GM04503 (cell line): ENCODE measurements at regions not wholly inside any gene's neighbourhood (a gene's known extent, or its start where the extent isn't known, plus 50 kb on each side); places are given as distances from the start of the nearest gene placed in this dataset.

ENCODE experiments used
- DNase-seq: peaks from one replicate; pipeline ENCODE4 v3.0.0-alpha.2; 2012; ENCODE audit warnings: low read depth

DNA sequence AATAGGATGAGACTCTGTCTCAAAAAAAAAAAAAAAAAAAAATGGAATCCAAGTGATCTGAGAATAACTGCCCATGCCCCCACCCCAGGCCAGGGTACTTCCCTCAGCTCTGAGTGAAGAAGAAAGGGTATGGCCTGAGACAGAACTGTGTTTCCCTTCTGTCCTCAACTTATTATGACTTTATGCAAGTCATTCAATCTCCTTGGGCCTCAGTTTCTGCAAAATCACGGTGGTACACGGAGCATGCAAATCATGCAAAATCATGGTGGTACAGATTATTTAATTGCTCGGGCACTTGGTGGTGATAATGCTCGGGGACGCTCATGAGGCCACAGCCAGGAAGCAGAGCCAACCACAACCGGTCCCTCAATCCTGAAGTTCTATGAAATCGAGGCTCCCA, 56.5 kb upstream of the TBX3 start:
- DNase-seq: no peak

DNA sequence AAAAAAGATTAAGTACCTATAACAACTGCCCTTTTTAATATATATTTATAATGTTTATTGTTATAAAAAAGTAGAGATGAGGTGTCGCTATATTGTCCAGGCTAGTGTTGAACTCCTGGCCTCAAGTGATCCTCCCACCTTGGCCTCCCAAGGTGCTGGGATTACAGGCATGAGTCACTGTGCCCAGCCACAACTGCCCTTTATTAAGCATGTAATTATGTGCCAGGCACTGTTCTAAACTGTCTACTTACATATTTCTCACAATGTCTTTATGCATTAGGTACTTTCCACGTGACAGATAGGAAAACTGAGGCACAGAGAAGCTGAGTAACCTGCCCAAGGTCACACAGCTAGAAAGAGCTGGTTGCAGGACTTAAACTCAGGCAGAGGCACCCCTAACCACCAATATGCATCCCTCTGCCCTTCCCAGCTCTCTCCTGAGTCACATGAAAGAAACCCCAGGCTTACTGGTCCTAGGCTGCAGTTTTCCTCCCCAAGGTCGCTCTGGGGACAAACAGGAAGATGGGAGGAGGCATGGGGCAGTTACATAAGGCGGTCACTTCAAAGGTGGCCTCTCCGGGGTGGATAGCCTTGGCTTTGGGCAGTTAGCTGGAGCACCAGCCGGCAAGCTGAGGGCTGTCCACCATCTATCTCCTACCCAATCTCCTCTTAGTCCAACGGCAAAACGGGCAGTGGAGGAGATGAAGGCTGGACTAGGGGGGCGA, 54.6 kb upstream of the TBX3 start:
- no peak for DNase-seq

DNA sequence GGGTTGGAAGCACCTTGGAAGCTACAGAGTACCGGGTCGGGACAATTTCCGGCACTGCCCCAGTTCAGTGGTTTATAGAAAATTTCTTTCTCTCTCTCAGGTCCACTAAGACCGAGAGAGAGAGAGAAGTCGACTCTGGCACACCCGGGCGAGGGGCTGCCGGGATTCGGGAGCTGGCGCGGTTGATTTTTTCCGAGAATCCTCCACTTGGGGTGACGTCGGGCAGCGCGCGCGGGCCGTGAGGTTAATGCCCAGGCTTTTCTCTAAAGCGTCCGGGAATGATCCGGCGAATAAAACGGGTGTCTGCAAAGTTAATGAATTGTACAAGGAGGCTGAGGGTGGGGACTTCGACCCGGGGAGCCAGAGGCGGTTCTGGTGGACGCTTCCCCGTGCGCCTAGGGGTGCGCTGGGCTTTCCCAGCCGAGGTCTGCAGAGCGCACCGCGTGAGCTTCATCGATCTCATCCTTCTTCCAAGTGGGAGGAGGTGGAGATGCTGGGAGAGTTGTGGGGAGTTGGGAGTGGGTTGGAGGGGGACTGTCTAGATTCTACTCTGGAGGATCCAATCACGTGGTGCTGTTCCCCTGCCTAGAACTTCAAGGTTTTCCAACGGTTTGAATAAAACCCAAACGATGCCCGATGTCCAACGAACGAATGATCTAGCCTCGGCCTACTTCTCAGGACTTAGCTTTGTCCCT, 51.9 kb upstream of the TBX3 start:
- DNase-seq: no peak

- no peak for DNase-seq
Observed at GRCh38 chr12:114735011-114735410, 51.0 kb upstream of the TBX3 start.

GRCh38 chr12:114733919-114734318, 49.9 kb upstream of the TBX3 start:
- no peak for DNase-seq
